ENCODE measurements at regions not wholly inside any gene's neighbourhood (a gene's known extent, or its start where the extent isn't known, plus 50 kb on each side); places are given as distances from the start of the nearest gene placed in this dataset.

DNA sequence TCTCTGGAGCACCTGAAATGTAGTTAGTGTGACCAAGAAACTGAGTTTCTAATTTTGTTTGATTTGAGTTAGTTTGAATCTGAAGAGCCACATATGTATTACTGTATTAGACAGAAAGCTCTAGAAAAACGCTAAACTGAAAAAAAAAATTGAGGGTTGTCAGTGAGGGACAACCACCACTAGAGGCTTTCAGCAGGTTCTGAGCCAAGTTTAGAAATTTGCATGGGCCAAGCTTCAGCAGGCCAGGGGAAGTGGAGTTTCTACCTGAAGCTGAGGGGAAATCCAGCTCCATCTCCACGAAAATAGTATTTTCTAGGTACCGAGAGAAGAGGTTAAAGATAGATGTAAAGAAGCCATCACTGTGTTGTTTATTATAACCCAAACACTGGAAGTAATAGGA is 77.9 kb upstream of the PLXNA4 start:
- Histone ChIP-seq H3K27ac (ENCODE audit: low read depth, low read length) (no peak overlapping the region), H3K9me3 (ENCODE audit: control insufficient read depth in 1 of 2, low read length in 2 of 2) (no peaks in the 10 kb centered on the region), H3K27me3 (ENCODE audit: insufficient read depth, low read length) (no peaks in the 10 kb centered on the region), H3K4me3 (ENCODE audit: low read length in 2 of 2) (no peak overlapping the region), H3K36me3 (ENCODE audit: insufficient read depth, low read length) (no peaks in the 10 kb centered on the region), H3K4me1 (ENCODE audit: insufficient read depth, low read length) (peaks cover 25% of the 10 kb centered on the region)
- peaks cover 24 to 37% (median 29%) of the 10 kb centered on the region in 4 donors for H3K4me1 Mint-ChIP-seq
- POLR2A ChIA-PET (ENCODE audit: partially characterized antibody): interaction anchor here (3.6 kb wide), 1 partner anchor 12 kb away, joined by 23 read pairs; no protein-coding TSS in a partner anchor
- intact Hi-C loops (cut with micrococcal nuclease): loop anchor here (10.0 kb wide), 1 partner anchor 431 kb away; the partner anchor contains the start of gene CHCHD3
- H3K27me3 Mint-ChIP-seq: no peaks in the 10 kb centered on the region
- H3K27ac Mint-ChIP-seq: peak overlapping the region in 4 of 7 donors; percentile 16 to 90 (median 66)
- H3K9me3 Mint-ChIP-seq: peaks cover 0 to 4% (median 1%) of the 10 kb centered on the region in 8 donors
- CTCF ChIA-PET (ENCODE audit: partially characterized antibody): interaction anchor here (0.9 to 2.2 kb wide), 3 partner anchors 12 to 780 kb away, joined by 3 to 10 read pairs (median 3); no protein-coding TSS in a partner anchor
- H3K36me3 Mint-ChIP-seq: no peaks in the 10 kb centered on the region
- peak overlapping the region in 7 of 8 donors; percentile 27 to 78 (median 70) for H3K4me3 Mint-ChIP-seq
- DNase-seq: peak in 1 of 5 donors; percentile 17

DNA sequence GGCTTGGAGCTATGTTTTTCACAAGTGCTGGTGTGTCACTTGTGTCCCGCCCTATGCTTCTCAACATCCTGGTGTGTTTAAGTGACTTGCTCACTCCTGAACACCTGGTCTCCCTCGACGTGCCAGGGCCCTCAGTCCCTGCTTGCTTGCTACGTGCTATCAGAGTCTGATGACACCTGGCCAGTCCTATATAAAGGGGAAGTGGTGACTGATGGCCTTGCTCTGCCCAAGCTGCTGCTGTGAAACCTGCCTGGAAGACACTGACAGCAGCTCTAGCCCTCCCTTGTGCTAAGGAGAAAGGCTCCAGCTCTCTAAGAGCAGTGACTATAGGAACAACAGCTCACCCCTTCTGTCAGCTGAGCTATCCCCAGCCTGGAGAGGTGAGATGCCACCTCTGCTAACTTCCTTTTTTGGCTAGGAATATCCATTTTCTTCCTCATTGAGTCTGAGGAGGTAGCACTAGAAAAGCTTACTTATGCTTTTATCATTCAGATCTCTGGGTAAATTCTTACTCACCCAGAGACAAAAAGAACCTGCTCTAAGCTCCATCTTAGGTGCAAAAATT is 77.2 kb upstream of the PLXNA4 start:
- CTCF ChIA-PET (ENCODE audit: partially characterized antibody): interaction anchor here (1.1 to 2.2 kb wide), 3 partner anchors 13 to 276 kb away, joined by 3 to 10 read pairs (median 3); no protein-coding TSS in a partner anchor
- Histone ChIP-seq H3K27me3 (ENCODE audit: insufficient read depth, low read length) (no peaks in the 10 kb centered on the region), H3K36me3 (ENCODE audit: insufficient read depth, low read length) (no peaks in the 10 kb centered on the region), H3K27ac (ENCODE audit: low read depth, low read length) (no peak overlapping the region), H3K4me1 (ENCODE audit: insufficient read depth, low read length) (peaks cover 25% of the 10 kb centered on the region), H3K9me3 (ENCODE audit: control insufficient read depth in 1 of 2, low read length in 2 of 2) (no peaks in the 10 kb centered on the region), H3K4me3 (ENCODE audit: low read length in 2 of 2) (no peak overlapping the region)
- Mint-ChIP-seq H3K4me3 (no peak overlapping the region), H3K4me1 (peaks cover 24 to 37% (median 29%) of the 10 kb centered on the region in 4 donors), H3K27ac (no peak overlapping the region), H3K9me3 (peaks cover 0 to 4% (median under 1%) of the 10 kb centered on the region in 8 donors), H3K27me3 (no peaks in the 10 kb centered on the region), H3K36me3 (no peaks in the 10 kb centered on the region)
- POLR2A ChIA-PET (ENCODE audit: partially characterized antibody): interaction anchor here (3.6 kb wide), 1 partner anchor 13 kb away, joined by 23 read pairs; no protein-coding TSS in a partner anchor
- DNase-seq: no peak
- intact Hi-C loops (cut with micrococcal nuclease): loop anchor here (10.0 kb wide), 1 partner anchor 431 kb away; the partner anchor contains the start of gene CHCHD3

DNA sequence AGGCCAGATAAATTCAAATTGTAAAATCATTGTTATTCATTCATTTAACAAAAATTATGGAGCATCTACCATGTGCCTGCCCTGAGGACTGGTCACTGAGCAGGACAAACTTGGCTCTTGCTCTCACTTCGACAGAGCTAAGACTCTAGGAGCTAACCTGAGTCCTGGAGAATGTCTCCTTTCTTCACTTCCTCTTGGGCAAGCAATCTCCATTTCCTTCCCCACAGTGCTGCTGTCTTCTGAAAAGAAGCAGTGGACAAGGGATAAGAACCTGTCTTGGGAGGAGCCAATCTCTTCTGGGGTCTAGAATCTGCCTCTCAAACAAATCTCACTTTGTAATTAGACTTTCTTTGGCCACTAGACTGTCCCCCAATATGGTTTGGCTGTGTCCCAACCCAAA is 76.2 kb upstream of the PLXNA4 start:
- no peaks in the 10 kb centered on the region for H3K36me3 ChIP-seq (ENCODE audit: insufficient read depth, low read length)
- Mint-ChIP-seq H3K27ac (peak overlapping the region in 1 of 7 donors; percentile 29), H3K9me3 (peaks cover 0 to 4% (median 0%) of the 10 kb centered on the region in 8 donors), H3K4me3 (no peak overlapping the region), H3K4me1 (peaks cover 23 to 33% (median 29%) of the 10 kb centered on the region in 4 donors), H3K27me3 (no peaks in the 10 kb centered on the region), H3K36me3 (no peaks in the 10 kb centered on the region)
- CTCF ChIA-PET (ENCODE audit: partially characterized antibody): interaction anchor here (1.1 to 2.2 kb wide), 2 partner anchors 13 to 14 kb away, joined by 3 to 10 read pairs; no protein-coding TSS in a partner anchor
- H3K4me1 ChIP-seq (ENCODE audit: insufficient read depth, low read length): peaks cover 25% of the 10 kb centered on the region
- no peaks in the 10 kb centered on the region for H3K27me3 ChIP-seq (ENCODE audit: insufficient read depth, low read length)
- DNase-seq: no peak
- intact Hi-C loops (cut with micrococcal nuclease): loop anchor here (10.0 kb wide), 1 partner anchor 432 kb away; the partner anchor contains the start of gene CHCHD3
- H3K27ac ChIP-seq (ENCODE audit: low read depth, low read length): no peak overlapping the region
- no peaks in the 10 kb centered on the region for H3K9me3 ChIP-seq (ENCODE audit: control insufficient read depth in 1 of 2, low read length in 2 of 2)
- POLR2A ChIA-PET (ENCODE audit: partially characterized antibody): no interaction called here
- no peak overlapping the region for H3K4me3 ChIP-seq (ENCODE audit: low read length in 2 of 2)

DNA sequence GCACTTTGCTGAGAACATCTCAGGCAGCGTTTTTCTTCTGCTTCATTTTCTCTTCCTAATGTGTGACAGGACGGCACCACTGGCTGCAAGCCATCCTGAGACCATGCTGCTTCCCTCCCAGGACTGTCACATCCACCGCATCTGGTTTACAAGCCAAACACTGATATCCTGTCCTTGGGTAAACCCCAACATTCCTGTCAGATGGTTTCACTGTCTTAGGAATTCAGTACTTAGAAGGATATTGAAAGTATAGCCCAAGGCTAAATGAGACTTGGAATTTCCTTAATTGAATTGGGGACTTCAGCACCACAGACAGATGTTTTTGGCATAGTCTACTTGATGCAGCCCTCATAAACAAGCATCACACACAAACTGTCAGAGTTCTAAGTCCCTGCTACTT is 74.2 kb upstream of the PLXNA4 start:
- no peak overlapping the region for H3K4me3 ChIP-seq (ENCODE audit: low read length in 2 of 2)
- peaks cover 18% of the 10 kb centered on the region for H3K4me1 ChIP-seq (ENCODE audit: insufficient read depth, low read length)
- H3K4me3 Mint-ChIP-seq: no peak overlapping the region
- H3K9me3 Mint-ChIP-seq: peaks cover 0 to 4% (median 0%) of the 10 kb centered on the region in 8 donors
- CTCF ChIA-PET (ENCODE audit: partially characterized antibody): no interaction called here
- no peaks in the 10 kb centered on the region for H3K9me3 ChIP-seq (ENCODE audit: control insufficient read depth in 1 of 2, low read length in 2 of 2)
- H3K36me3 ChIP-seq (ENCODE audit: insufficient read depth, low read length): no peaks in the 10 kb centered on the region
- H3K4me1 Mint-ChIP-seq: peaks cover 10 to 16% (median 14%) of the 10 kb centered on the region in 4 donors
- H3K27ac Mint-ChIP-seq: no peak overlapping the region
- DNase-seq: no peak
- H3K27me3 Mint-ChIP-seq: no peaks in the 10 kb centered on the region
- POLR2A ChIA-PET (ENCODE audit: partially characterized antibody): no interaction called here
- intact Hi-C loops (cut with micrococcal nuclease): loop anchor here (10.0 kb wide), 1 partner anchor 434 kb away; the partner anchor contains the start of gene CHCHD3
- H3K27ac ChIP-seq (ENCODE audit: low read depth, low read length): no peak overlapping the region
- H3K27me3 ChIP-seq (ENCODE audit: insufficient read depth, low read length): no peaks in the 10 kb centered on the region
- H3K36me3 Mint-ChIP-seq: no peaks in the 10 kb centered on the region

DNA sequence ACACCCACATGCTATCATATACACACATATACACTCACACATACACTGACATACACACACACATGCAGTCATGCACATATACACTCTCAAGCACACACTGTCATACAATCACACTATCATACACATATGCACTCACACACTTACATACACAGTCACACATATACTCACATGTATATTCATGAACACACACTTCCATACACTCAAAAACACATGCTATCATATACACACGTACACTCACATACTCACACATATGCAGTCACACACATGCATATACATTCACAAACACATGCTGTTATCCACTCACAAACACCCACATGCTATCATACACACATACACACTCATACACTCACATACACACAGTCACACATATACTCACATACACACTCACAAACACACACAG is 71.0 kb upstream of the PLXNA4 start:
- H3K27me3 Mint-ChIP-seq: no peaks in the 10 kb centered on the region
- ChIA-PET CTCF (ENCODE audit: partially characterized antibody) (no interaction called here), POLR2A (ENCODE audit: partially characterized antibody) (no interaction called here)
- H3K36me3 Mint-ChIP-seq: no peaks in the 10 kb centered on the region
- H3K4me3 Mint-ChIP-seq: no peak overlapping the region
- no peaks in the 10 kb centered on the region for H3K9me3 Mint-ChIP-seq
- Histone ChIP-seq H3K4me3 (ENCODE audit: low read length in 2 of 2) (no peak overlapping the region), H3K36me3 (ENCODE audit: insufficient read depth, low read length) (no peaks in the 10 kb centered on the region), H3K4me1 (ENCODE audit: insufficient read depth, low read length) (no peaks in the 10 kb centered on the region), H3K9me3 (ENCODE audit: control insufficient read depth in 1 of 2, low read length in 2 of 2) (no peaks in the 10 kb centered on the region), H3K27me3 (ENCODE audit: insufficient read depth, low read length) (no peaks in the 10 kb centered on the region), H3K27ac (ENCODE audit: low read depth, low read length) (no peak overlapping the region)
- no peaks in the 10 kb centered on the region for H3K4me1 Mint-ChIP-seq
- intact Hi-C loops (cut with micrococcal nuclease): no loop called here
- no peak for DNase-seq
- no peak overlapping the region for H3K27ac Mint-ChIP-seq

DNA sequence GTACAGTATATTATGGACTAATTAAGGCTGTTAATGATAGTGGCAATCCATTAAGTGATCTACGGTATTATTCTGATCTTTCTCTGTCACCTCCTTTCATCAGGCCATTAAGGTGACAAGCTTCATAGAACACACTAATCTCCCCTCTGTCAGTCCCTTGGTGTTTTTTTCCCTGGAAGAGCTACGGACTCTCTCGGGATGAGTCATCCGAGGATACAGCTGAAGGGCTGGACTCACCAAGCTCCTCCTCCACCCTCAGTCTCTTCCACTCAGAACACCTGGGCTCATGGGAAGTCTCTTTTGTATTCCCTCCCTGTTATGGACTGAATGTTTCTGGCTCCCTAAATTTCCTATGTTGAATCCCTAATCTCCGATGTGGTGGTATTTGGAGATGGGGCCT is 69.8 kb upstream of the PLXNA4 start:
- DNase-seq: no peak
- Histone ChIP-seq H3K4me3 (ENCODE audit: low read length in 2 of 2) (no peak overlapping the region), H3K36me3 (ENCODE audit: insufficient read depth, low read length) (no peaks in the 10 kb centered on the region), H3K27ac (ENCODE audit: low read depth, low read length) (no peak overlapping the region), H3K4me1 (ENCODE audit: insufficient read depth, low read length) (no peaks in the 10 kb centered on the region), H3K27me3 (ENCODE audit: insufficient read depth, low read length) (no peaks in the 10 kb centered on the region), H3K9me3 (ENCODE audit: control insufficient read depth in 1 of 2, low read length in 2 of 2) (no peaks in the 10 kb centered on the region)
- Mint-ChIP-seq H3K27ac (no peak overlapping the region), H3K4me3 (no peak overlapping the region), H3K9me3 (no peaks in the 10 kb centered on the region), H3K27me3 (no peaks in the 10 kb centered on the region), H3K4me1 (no peaks in the 10 kb centered on the region), H3K36me3 (no peaks in the 10 kb centered on the region)
- ChIA-PET POLR2A (ENCODE audit: partially characterized antibody) (no interaction called here), CTCF (ENCODE audit: partially characterized antibody) (no interaction called here)
- intact Hi-C loops (cut with micrococcal nuclease): no loop called here

DNA sequence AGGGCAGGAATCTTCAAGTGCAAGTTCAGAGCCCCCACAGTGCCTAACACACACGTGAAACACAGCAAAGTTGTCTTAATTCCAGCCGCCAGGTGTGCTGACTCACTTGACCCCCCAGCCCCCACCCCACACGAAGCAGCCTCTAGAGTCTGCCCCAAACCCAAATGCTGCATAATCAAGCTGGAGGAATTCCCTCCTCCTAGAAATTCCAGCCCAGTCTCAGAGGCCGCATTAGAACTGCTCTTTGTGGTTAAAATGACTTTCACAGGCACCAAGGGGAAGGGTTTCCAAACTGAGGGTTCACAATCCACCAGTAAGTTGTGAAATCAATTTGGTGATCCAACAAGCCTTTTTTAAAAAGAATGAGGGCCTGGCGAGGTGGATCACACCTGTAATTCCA is 67.0 kb upstream of the PLXNA4 start:
- Mint-ChIP-seq H3K4me1 (no peaks in the 10 kb centered on the region), H3K4me3 (no peak overlapping the region), H3K36me3 (no peaks in the 10 kb centered on the region), H3K27me3 (no peaks in the 10 kb centered on the region), H3K27ac (no peak overlapping the region), H3K9me3 (no peaks in the 10 kb centered on the region)
- no peaks in the 10 kb centered on the region for H3K4me1 ChIP-seq (ENCODE audit: insufficient read depth, low read length)
- H3K27ac ChIP-seq (ENCODE audit: low read depth, low read length): no peak overlapping the region
- no peak for DNase-seq
- intact Hi-C loops (cut with micrococcal nuclease): no loop called here
- H3K4me3 ChIP-seq (ENCODE audit: low read length in 2 of 2): no peak overlapping the region
- H3K36me3 ChIP-seq (ENCODE audit: insufficient read depth, low read length): no peaks in the 10 kb centered on the region
- POLR2A ChIA-PET (ENCODE audit: partially characterized antibody): no interaction called here
- no peaks in the 10 kb centered on the region for H3K27me3 ChIP-seq (ENCODE audit: insufficient read depth, low read length)
- no peaks in the 10 kb centered on the region for H3K9me3 ChIP-seq (ENCODE audit: control insufficient read depth in 1 of 2, low read length in 2 of 2)
- CTCF ChIA-PET (ENCODE audit: partially characterized antibody): no interaction called here
